Inflammatory macrophage (primary cell): ENCODE measurements at regions not wholly inside any gene's neighbourhood (a gene's known extent, or its start where the extent isn't known, plus 50 kb on each side); places are given as distances from the start of the nearest gene placed in this dataset.

ENCODE experiments used
- DNase-seq, 2 donors: peaks; one replicate each; pipeline ENCODE4 v3.0.0-alpha.2; 2020 to 2022

- no peak for DNase-seq
Measured at GRCh38 chr13:79081942-79082341, 324.1 kb downstream of the RBM26 start.

GRCh38 chr13:79079351-79079839 is 326.7 kb downstream of the RBM26 start:
- no peak for DNase-seq

- no peak for DNase-seq
Measured at GRCh38 chr13:79075703-79076102, 330.4 kb downstream of the RBM26 start.

GRCh38 chr13:79070343-79070974 is 335.6 kb downstream of the RBM26 start:
- DNase-seq = no peak

GRCh38 chr13:79062291-79062690 is 343.8 kb downstream of the RBM26 start:
- DNase-seq = no peak

GRCh38 chr13:79060216-79060615 is 345.8 kb downstream of the RBM26 start:
- DNase-seq = no peak

GRCh38 chr13:79056706-79057105 is 349.3 kb downstream of the RBM26 start:
- DNase-seq = no peak

GRCh38 chr13:79051472-79051871 is 354.6 kb downstream of the RBM26 start:
- DNase-seq = no peak

GRCh38 chr13:79044415-79044814 is 361.6 kb downstream of the RBM26 start:
- no peak for DNase-seq

- no peak for DNase-seq
Measured at GRCh38 chr13:79043208-79043607, 362.8 kb downstream of the RBM26 start.

- no peak for DNase-seq
Measured at GRCh38 chr13:79037197-79037596, 368.9 kb downstream of the RBM26 start.

GRCh38 chr13:79034341-79034740 is 371.7 kb downstream of the RBM26 start:
- no peak for DNase-seq

GRCh38 chr13:79030513-79030912 is 371.6 kb upstream of the OBI1 start:
- DNase-seq = no peak

- no peak for DNase-seq
Measured at GRCh38 chr13:79018166-79018565, 359.2 kb upstream of the OBI1 start.

- DNase-seq = no peak
Measured at GRCh38 chr13:79011179-79011578, 352.2 kb upstream of the OBI1 start.

GRCh38 chr13:79003989-79004898 is 345.3 kb upstream of the OBI1 start:
- DNase-seq = no peak

- DNase-seq = no peak
Measured at GRCh38 chr13:78999494-78999893, 340.5 kb upstream of the OBI1 start.

GRCh38 chr13:78998630-78999315 is 339.8 kb upstream of the OBI1 start:
- DNase-seq = no peak

GRCh38 chr13:78997902-78998629 is 339.1 kb upstream of the OBI1 start:
- no peak for DNase-seq

- DNase-seq = no peak
Measured at GRCh38 chr13:78993792-78994191, 334.8 kb upstream of the OBI1 start.

GRCh38 chr13:78981913-78982312 is 323.0 kb upstream of the OBI1 start:
- DNase-seq = no peak

- DNase-seq = no peak
Measured at GRCh38 chr13:78979349-78979748, 320.4 kb upstream of the OBI1 start.
